ENCODE measurements at regions not wholly inside any gene's neighbourhood (a gene's known extent, or its start where the extent isn't known, plus 50 kb on each side); places are given as distances from the start of the nearest gene placed in this dataset.

DNA sequence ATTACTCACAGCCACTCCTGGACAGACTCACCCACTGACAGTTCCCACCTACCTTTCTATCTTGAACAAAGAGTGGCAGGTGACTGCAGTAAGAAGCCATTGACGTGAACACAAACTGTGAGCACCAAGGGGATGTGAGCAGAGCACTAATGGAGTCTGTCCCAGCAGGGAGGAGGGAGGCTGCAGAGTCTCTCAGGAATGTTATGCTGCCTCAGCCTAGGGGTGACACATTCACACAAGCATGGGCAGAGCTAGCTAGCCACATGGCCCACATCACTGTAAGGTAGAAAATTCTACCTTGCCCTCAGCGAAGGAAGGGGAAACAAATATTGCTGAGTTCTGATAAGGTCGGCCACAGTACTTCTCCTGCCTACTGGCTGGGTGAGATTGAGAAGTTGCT, 56.8 kb upstream of the PTGFRN start:
- H3K9me3 ChIP-seq (ENCODE audit: severe bottlenecking), result no peaks in the 10 kb centered on the region
- ATAC-seq (ENCODE audit: low read depth), result 0 out of 3 replicates have a peak, but pooled peaks have one; percentile 20
- H3K4me3 ChIP-seq (ENCODE audit: severe bottlenecking), result no peak overlapping the region
- no peak for DNase-seq (ENCODE audit: low spot score)
- no peaks in the 10 kb centered on the region for H3K36me3 ChIP-seq (ENCODE audit: low read depth)
- no peaks in the 10 kb centered on the region for H3K27me3 ChIP-seq (ENCODE audit: insufficient read depth, poor library complexity, severe bottlenecking)
- no peak overlapping the region for H3K27ac ChIP-seq (ENCODE audit: poor library complexity, severe bottlenecking)
- TF ChIP-seq CTCF (IDR thresholded peaks at IDR 0.05; ENCODE audit: poor library complexity, severe bottlenecking), result no peak
- H3K4me1 ChIP-seq (ENCODE audit: insufficient read depth, poor library complexity, severe bottlenecking), result peaks cover 18% of the 10 kb centered on the region

DNA sequence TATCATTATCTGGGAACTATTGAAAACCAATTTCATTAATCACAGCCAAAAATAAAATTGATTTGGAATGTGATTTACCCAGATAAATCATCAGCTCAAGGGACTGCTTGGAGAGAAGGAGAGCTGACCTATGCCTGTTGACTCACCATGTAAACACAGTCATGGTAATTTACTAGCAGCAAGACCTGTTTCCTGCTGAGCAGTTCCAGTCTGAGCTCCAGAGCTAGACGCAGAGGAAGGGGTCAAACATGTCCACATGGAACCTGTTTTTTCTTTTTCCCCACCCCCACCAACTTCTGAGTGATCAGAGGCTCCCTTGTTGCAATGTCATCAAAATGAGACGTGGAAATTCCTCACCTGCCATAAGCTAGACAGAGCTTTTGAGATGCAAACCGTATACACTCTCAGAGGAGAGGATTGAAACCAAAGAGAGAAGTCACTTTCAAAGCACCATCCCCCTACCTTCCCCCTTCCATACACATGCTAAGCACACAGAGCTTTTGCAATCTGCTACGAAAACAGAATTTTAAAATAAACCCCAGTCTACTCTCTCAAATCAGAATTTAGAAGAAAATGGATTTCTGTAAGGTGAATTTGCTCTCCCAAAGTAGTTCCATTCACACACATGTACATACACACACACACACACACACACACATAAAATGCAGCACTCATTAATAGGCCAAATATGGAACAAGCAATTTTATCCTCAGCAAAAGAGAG, 55.9 kb upstream of the PTGFRN start:
- peak; percentile 99 for ATAC-seq (ENCODE audit: low read depth)
- Histone ChIP-seq H3K9me3 (ENCODE audit: severe bottlenecking) (no peaks in the 10 kb centered on the region), H3K4me1 (ENCODE audit: insufficient read depth, poor library complexity, severe bottlenecking) (peaks cover 20% of the 10 kb centered on the region), H3K36me3 (ENCODE audit: low read depth) (no peaks in the 10 kb centered on the region), H3K4me3 (ENCODE audit: severe bottlenecking) (no peak overlapping the region), H3K27me3 (ENCODE audit: insufficient read depth, poor library complexity, severe bottlenecking) (no peaks in the 10 kb centered on the region), H3K27ac (ENCODE audit: poor library complexity, severe bottlenecking) (peak overlapping the region; percentile 51)
- DNase-seq (ENCODE audit: low spot score), result no peak
- TF ChIP-seq CTCF (IDR thresholded peaks at IDR 0.05; ENCODE audit: poor library complexity, severe bottlenecking), result no peak

- peak; percentile 40 for TF ChIP-seq CTCF (IDR thresholded peaks at IDR 0.05; ENCODE audit: poor library complexity, severe bottlenecking)
- ATAC-seq (ENCODE audit: low read depth) (no peak), DNase-seq (ENCODE audit: low spot score) (no peak)
- H3K4me1 ChIP-seq (ENCODE audit: insufficient read depth, poor library complexity, severe bottlenecking), result peaks cover 20% of the 10 kb centered on the region
- H3K27me3 ChIP-seq (ENCODE audit: insufficient read depth, poor library complexity, severe bottlenecking), result no peaks in the 10 kb centered on the region
- no peaks in the 10 kb centered on the region for H3K36me3 ChIP-seq (ENCODE audit: low read depth)
- no peaks in the 10 kb centered on the region for H3K9me3 ChIP-seq (ENCODE audit: severe bottlenecking)
- peak overlapping the region; percentile 51 for H3K27ac ChIP-seq (ENCODE audit: poor library complexity, severe bottlenecking)
- no peak overlapping the region for H3K4me3 ChIP-seq (ENCODE audit: severe bottlenecking)
These were observed 55.4 kb upstream of the PTGFRN start for GRCh38 chr1:116854403-116854690.

DNA sequence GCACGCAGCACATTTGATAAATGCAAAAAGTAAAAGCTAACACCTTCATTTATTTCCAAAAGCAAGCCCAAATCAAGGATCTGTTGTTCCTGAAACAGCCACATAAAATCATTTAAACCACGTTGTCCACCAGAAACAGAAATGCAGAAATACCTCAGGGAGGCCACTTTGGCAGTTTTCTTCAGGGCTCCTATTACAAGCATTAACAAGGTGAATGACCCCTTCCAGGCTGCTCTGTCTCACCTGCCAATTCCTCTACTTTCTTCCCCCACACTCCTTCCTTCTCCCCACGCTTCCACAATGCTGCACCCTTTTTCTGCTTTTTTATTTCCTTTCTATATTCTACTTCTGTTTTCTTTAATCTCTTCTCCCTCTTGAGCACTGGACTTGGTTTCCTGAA, 55.0 kb upstream of the PTGFRN start:
- H3K4me3 ChIP-seq (ENCODE audit: severe bottlenecking), result no peak overlapping the region
- H3K27me3 ChIP-seq (ENCODE audit: insufficient read depth, poor library complexity, severe bottlenecking), result no peaks in the 10 kb centered on the region
- H3K4me1 ChIP-seq (ENCODE audit: insufficient read depth, poor library complexity, severe bottlenecking), result peaks cover 20% of the 10 kb centered on the region
- DNase-seq (ENCODE audit: low spot score), result no peak
- no peaks in the 10 kb centered on the region for H3K9me3 ChIP-seq (ENCODE audit: severe bottlenecking)
- no peak for TF ChIP-seq CTCF (IDR thresholded peaks at IDR 0.05; ENCODE audit: poor library complexity, severe bottlenecking)
- H3K27ac ChIP-seq (ENCODE audit: poor library complexity, severe bottlenecking), result no peak overlapping the region
- no peak for ATAC-seq (ENCODE audit: low read depth)
- H3K36me3 ChIP-seq (ENCODE audit: low read depth), result no peaks in the 10 kb centered on the region

DNA sequence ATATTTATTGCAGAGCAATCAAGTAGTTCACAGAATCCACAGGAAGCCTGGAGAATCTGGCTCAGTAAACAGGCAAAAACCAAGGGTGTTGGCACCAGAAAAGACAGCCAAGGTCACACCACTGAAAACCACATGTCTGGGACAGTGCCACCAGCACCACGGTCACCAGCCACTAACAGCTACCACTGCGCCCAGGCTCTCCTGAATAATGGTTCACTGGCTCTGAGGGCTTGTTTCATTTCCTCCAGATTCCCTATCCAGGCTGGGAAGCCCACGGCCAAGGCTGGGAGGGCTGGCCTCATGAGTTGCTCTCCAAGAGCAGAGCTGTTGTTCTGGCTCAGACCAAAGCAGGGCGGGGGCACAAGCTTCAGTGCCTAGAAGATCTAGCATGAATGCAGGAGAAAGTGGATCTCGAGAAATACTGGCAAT, 54.5 kb upstream of the PTGFRN start:
- no peak for TF ChIP-seq CTCF (IDR thresholded peaks at IDR 0.05; ENCODE audit: poor library complexity, severe bottlenecking)
- no peak overlapping the region for H3K4me3 ChIP-seq (ENCODE audit: severe bottlenecking)
- ATAC-seq (ENCODE audit: low read depth) (no peak), DNase-seq (ENCODE audit: low spot score) (no peak)
- no peak overlapping the region for H3K27ac ChIP-seq (ENCODE audit: poor library complexity, severe bottlenecking)
- H3K4me1 ChIP-seq (ENCODE audit: insufficient read depth, poor library complexity, severe bottlenecking), result peaks cover 20% of the 10 kb centered on the region
- no peaks in the 10 kb centered on the region for H3K36me3 ChIP-seq (ENCODE audit: low read depth)
- H3K27me3 ChIP-seq (ENCODE audit: insufficient read depth, poor library complexity, severe bottlenecking), result no peaks in the 10 kb centered on the region
- H3K9me3 ChIP-seq (ENCODE audit: severe bottlenecking), result no peaks in the 10 kb centered on the region
